Thyroid gland (tissue), 4 donors: ENCODE measurements at regions not wholly inside any gene's neighbourhood (a gene's known extent, or its start where the extent isn't known, plus 50 kb on each side); places are given as distances from the start of the nearest gene placed in this dataset.

Experiments
- CTCF ChIP-seq, 6 experiments: fragments of 200-600 bp in 3 of 6; fragments of 450-650 bp in 3 of 6; sonication (generic) in 3 of 6; IDR thresholded peaks; one replicate each; pipeline ENCODE4 v1.5.1; 2016 to 2019; ENCODE audit warnings: antibody characterized with exemption in 6 of 6, mild to moderate bottlenecking in 2 of 6, inconsistent platforms in 1 of 6, moderate library complexity in 1 of 6
- POLR2A ChIP-seq, 2 donors: fragments of 450-650 bp; IDR thresholded peaks; one replicate each; pipeline ENCODE4 v1.6.1; 2017; ENCODE audit warnings: antibody characterized with exemption in 2 of 2, mild to moderate bottlenecking in 2 of 2, moderate library complexity in 1 of 2

- TF ChIP-seq CTCF (IDR thresholded peaks at IDR 0.05) (no peak), POLR2A (IDR thresholded peaks at IDR 0.05) (no peak)
Measured at GRCh38 chr7:41418337-41418736, 284.6 kb downstream of the INHBA start.
